NCI-H1048 (cell line): ENCODE measurements at regions not wholly inside any gene's neighbourhood (a gene's known extent, or its start where the extent isn't known, plus 50 kb on each side); places are given as distances from the start of the nearest gene placed in this dataset.
"Not testable (repeated sequence)": the region's sequence is repeated elsewhere in the genome, so short reads cannot be mapped to it uniquely, and the experiment has no call there.

Source experiments
- DNase-seq: peaks from one replicate; lab custom pipeline; 2025; lab: John Stamatoyannopoulos, UW

GRCh38 chr2:128660836-128661235, 342.2 kb upstream of the HS6ST1 start:
- DNase-seq = no peak

DNA sequence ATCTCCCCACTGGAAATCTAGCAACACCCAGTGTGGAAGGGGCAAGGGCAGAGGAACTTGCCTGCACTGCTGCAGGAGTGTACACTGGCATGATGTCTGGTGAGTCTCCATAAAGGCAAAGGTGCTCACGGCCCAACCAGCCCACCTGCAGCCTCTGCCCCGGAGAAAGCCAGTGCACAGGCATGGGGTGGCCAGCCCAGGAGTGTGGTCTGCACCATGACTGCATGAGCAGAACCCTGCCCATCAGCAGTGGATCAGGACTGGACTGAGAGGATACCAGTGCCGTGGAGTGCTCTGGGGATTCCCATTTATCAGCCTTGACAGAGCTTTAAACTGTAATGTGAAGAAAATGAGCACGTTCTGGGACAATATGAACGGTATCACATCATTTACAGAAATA, 342.6 kb upstream of the HS6ST1 start:
- DNase-seq = no peak

DNA sequence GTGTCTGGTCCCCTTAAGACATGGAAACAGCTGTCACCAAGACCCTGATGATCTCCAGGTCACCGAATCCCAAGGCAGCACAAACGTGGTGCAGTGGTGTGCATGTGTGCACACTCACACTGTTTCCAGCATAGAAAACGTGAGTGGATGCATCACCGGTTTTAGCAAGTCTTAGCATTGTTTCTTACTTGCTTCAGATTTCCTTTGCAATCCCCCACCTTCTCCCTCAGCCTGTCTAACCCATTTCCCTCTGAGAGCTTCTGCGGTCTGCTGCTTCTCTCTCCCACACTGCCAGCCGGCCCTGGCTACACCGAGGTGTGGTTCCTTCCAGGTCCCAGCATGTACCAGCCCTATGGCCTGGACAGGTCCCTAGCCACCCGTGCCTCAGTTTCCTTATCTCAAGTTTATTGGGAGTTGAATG, 343.4 kb upstream of the HS6ST1 start:
- no peak for DNase-seq

DNA sequence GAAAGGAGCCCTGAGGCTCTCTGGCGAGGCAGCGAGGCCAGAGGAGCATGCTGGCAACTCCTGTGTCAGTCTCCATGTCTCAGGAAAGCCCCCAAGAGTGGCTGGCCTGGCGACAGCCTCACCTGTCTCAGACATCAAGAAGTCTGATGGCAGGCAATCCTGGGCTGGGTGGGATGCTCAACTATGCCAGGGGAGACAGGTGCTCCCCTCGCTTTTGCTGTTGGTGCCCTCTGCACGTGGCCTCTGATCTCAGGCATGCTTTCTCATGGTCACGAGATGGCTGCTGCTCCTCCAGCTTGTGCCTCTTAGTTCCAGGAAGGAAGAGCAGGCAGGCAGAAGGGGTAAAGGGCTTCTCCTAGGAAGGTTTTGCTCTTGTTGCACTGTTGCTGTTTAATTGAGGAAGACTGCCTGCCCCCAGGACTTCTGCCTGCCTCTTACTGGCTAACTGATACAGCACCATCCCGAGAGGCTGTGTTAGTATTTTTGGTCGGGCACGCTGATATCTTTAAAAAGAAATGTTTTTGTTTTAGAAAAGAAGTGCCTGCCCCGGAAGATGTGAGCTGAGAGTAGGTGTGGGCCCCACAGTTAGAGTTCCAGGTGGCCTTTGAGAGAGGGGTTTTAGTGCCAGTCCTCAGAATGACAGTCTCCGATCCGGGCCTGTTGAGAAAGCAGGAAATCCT, 344.8 kb upstream of the HS6ST1 start:
- DNase-seq = no peak

GRCh38 chr2:128664499-128664971, 345.9 kb upstream of the HS6ST1 start:
- DNase-seq = no peak

DNA sequence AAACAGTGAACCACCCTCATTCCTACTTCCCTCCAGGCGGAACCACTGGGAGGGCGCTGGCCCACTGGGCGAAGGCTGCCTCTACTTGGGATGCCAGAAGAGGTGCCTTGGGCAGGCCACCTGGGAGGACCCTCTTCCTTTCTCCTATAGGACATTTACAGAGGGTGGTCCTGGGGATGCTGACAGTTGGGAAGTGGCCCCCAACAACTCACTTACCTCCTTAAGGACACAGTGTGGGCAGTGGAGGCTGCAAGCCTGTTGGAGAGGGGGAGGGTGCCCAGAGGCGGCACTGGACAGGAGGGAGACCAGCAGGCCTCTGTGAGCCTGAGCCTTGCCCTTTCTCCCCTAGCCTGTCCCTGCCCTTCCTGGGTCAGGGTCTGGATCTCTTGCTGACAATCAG, 346.4 kb upstream of the HS6ST1 start:
- DNase-seq = no peak

DNA sequence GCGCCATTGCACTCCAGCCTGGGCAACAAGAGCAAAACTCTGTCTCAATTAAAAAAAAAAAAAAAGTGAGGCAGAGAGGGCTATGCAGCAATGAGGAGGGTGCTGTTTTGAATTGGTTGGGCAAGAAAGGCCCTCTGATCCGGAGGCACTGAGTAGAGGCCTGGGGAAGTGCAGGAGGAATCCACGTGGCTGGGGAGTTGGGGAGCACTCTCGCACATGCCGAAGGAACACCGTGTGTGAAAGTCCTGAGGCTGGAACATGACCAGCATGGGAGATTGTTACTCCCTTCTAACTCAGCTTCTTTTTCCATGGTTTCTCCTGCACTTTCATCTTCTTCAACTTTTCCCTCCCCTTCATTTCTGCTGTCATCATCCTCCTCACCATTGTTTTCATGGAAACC, 347.9 kb upstream of the HS6ST1 start:
- DNase-seq = no peak

- no peak for DNase-seq
These were observed 348.7 kb upstream of the HS6ST1 start for GRCh38 chr2:128667391-128667790.

GRCh38 chr2:128668946-128669345, 350.3 kb upstream of the HS6ST1 start:
- DNase-seq = no peak

GRCh38 chr2:128670066-128670465, 351.4 kb upstream of the HS6ST1 start:
- no peak for DNase-seq

DNA sequence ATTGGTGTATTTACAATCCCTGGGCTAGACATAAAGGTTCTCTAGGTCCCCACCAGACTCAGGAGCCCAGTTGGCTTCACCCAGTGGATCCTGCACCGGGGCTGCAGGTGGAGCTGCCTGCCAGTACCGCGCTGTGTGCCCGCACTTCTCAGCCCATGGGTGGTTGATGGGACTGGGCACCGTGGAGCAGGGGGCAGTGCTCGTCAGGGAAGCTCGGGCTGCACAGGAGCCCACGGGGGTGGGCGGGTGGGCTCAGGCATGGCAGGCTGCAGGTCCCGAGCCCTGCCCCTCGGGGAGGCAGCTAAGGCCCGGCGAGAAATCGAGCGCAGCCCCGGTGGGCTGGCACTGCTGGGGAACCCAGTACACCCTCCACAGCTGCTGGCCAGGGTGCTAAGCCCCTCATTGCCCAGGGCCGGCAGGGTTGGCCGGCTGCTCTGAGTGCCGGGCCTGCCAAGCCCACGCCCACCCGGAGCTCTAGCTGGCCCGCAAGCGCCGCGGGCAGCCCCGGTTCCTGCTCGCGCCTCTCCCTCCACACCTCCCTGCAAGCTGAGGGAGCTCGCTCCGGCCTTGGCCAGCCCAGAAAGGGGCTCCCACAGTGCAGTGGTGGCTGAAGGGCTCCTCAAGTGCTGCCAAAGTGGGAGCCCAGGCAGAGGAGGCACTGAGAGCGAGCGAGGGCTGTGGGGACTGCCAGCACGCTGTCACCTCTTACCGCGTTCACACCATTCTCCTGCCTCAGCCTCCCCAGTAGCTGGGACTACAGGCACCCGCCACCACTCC, 353.5 kb upstream of the HS6ST1 start:
- not testable (repeated sequence) for DNase-seq

DNA sequence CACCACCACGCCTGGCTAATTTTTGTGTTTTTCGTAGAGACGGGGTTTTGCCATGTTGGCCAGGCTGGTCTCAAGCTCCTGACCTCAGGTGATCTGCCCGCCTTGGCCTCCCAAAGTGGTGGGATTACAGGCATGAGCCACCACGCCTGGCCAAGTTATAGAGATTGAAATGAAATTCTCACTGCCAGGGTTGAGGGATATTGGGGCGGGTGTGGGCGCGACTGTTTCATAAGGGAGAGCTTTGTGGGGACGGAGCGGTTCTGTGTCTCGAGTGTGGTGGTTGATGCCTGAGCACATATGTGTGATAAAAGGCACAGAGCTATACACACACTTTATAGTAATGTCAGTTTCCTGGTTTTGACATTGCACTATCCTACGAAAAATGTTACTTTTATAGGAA, 361.0 kb upstream of the HS6ST1 start:
- not testable (repeated sequence) for DNase-seq

GRCh38 chr2:128681507-128681906, 362.8 kb upstream of the HS6ST1 start:
- DNase-seq = no peak

DNA sequence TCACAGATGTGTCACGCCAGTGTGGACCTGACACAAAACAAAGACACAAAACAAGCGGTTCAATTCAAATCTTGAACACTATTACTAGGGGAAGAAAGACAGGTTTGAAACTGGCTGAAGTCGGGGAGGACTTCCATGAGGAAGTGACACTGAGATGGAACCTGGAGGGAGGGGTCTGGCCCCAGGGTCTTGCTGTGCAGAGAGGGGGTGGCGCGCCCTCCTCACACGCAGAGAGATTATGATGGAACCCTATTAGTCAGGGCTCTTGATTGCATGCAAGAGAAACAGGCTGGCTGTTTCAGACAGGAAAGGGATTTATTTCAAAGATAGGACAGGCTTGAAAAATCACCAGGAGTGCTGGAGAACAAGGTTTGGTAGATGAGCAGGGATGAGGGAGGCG, 363.6 kb upstream of the HS6ST1 start:
- no peak for DNase-seq

DNA sequence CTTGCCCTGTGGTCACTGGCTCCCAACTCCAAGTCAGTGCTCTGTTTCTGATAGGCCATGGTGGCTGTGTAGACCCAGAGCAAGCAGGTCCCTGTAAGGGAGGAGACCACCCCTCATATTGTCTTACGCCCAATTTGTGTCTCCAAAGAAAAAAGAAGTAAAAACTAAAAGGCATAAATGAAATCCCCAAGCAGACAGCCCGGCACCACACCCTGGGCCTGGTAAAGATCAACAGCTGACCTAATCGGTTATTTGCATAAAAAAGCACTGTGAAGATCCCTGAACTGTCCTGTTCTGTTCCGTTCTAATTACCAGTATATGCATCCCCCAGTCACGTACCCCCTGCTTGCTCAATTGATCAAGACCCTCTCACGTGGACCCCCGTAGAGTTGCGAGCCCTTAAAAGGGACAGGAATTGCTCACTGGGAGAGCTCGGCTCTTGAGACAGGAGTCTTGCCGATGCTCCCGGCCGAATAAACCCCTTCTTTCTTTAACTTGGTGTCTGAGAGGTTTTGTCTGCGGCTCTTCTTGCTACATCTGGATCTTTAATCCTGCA, 364.1 kb upstream of the HS6ST1 start:
- no peak for DNase-seq

GRCh38 chr2:128684523-128684922, 365.9 kb upstream of the HS6ST1 start:
- DNase-seq = no peak

DNA sequence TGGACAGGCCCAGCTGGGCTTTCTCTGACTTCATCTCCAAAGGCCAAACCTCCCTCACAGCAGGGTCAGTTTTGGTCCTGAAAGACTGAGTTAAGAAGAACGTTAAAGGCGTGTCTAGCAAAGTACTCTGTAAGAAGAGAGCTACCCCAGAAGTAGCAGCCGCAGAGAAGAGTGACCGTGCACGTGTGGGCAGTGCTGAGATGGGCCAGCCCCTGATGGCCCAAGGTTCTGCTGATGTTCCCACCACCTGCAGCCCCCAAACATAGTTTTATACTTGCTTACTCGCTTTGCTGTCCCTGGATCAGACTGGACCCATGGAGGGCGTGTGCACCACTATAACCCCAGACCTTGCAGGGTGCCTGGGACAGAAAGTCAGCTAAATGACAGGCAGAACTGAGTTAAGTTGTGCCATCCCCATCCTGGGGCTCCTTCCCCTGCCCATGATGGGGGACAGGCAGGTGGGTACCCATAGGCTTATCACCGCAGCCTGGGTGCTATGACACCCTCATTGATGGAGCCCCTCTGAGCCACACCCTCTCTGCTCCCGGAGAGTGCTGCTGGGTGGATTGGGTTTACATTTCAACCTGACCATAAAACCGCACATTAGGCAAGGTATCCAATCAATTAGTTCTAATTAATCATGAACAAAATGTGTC, 367.3 kb upstream of the HS6ST1 start:
- no peak for DNase-seq

GRCh38 chr2:128686497-128686859, 367.8 kb upstream of the HS6ST1 start:
- no peak for DNase-seq

DNA sequence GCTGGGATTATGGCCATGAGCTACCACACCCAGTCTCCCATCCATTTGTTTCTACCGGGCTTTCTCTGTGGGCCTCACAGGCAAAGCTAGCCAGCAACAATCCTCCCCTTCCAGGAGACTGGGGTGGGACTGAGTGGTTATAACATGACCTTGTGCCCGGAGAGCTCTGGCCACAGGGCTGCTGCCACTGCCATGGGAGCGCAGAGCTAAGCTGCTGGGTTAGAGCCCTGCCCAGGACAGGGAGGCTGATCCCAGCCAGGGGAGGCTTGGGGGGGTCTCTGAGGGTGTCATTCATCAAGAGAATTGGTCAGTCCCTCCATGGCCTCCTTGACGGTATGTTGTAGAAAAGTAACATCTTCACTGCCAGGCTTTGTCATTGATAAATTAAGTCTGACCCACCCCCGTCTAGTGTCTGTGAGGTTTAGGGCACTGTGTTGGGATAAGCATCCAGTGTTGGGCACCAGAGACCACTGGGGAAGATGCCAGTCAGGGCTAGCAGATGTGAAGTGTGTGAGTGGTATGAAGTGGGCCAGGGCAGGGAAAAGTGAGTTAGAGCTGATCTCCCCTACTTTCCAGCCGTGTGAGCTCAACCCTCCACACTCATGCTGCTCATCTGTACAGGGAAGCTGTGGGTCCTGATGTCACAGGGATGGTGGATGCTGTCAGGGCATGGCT, 368.4 kb upstream of the HS6ST1 start:
- DNase-seq = no peak

DNA sequence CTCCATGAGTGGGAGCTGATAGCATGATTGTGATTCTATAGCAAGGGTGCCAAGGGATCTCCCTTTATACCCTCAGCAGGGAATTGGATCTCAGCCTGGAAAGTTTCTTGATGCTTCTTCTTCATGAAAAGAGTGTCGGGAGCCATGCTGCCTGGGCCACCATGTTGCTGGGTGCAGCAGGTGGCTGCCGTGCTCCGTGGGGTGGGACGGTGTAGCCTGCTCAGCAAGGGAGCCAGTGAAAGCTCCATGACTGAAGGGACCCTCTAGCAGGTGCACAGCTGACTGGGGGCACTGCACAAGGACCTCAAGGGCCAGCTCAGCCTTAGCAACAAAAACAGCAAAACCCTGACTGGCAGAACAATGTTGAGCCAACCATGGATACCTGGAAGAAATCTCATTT, 368.9 kb upstream of the HS6ST1 start:
- DNase-seq = no peak

- no peak for DNase-seq
These were observed 371.3 kb upstream of the HS6ST1 start for GRCh38 chr2:128689971-128690370.

DNA sequence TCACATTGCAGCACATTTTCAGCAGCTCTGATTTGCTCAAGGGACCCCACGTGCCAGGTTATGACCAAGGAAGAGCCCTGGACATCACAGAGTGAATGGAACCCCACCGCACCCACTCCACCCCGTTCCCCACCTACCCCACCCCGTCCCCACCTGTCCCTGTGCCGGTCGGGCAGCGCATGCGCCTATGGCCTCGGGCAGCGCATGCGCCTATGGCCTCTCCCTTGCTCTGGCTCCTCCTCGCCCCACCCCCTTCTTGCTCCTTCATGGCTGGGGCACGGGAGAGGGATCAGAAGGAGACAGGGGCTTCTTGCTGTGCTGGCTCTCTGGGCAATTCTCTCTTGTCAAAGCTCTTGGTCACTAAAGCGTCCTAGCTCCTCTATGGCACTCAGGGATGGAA, 371.8 kb upstream of the HS6ST1 start:
- no peak for DNase-seq
